ENCODE measurements at regions not wholly inside any gene's neighbourhood (a gene's known extent, or its start where the extent isn't known, plus 50 kb on each side); places are given as distances from the start of the nearest gene placed in this dataset.

DNA sequence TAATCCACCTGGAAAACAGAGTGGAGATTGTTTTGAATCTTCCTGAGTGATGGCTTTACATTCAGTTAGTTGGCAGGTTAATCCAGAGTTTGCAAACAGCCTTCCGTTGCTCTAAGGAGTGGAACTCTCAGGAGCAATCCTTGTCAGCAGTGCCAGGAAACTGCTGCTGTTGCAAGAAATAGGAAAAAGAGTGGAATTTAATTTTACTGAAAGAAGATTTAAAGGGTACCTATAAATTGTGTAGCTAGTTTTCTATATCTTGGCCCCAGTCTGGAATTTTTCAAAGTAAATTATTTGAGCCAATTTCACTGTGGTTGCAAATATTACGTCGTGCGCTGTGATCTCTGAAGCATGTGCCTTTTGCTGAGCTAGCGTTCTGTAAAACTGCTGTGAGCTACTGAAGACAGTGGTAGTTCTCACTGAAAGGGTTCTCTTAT is 55.5 kb upstream of the SLC5A12 start:
- Histone ChIP-seq H3K9me3 (ENCODE audit: insufficient read depth, low read depth, low read length) (no peaks in the 10 kb centered on the region), H3K9ac (ENCODE audit: low read depth, low read length) (no peak overlapping the region), H3K4me3 (ENCODE audit: low read length) (no peak overlapping the region), H3K27ac (ENCODE audit: low read length) (no peak overlapping the region), H3K4me1 (ENCODE audit: insufficient read depth, low read length) (no peaks in the 10 kb centered on the region), H3K27me3 (ENCODE audit: insufficient read depth, low read length) (no peaks in the 10 kb centered on the region), H3K36me3 (ENCODE audit: insufficient read depth, low read depth, low read length) (no peaks in the 10 kb centered on the region)

DNA sequence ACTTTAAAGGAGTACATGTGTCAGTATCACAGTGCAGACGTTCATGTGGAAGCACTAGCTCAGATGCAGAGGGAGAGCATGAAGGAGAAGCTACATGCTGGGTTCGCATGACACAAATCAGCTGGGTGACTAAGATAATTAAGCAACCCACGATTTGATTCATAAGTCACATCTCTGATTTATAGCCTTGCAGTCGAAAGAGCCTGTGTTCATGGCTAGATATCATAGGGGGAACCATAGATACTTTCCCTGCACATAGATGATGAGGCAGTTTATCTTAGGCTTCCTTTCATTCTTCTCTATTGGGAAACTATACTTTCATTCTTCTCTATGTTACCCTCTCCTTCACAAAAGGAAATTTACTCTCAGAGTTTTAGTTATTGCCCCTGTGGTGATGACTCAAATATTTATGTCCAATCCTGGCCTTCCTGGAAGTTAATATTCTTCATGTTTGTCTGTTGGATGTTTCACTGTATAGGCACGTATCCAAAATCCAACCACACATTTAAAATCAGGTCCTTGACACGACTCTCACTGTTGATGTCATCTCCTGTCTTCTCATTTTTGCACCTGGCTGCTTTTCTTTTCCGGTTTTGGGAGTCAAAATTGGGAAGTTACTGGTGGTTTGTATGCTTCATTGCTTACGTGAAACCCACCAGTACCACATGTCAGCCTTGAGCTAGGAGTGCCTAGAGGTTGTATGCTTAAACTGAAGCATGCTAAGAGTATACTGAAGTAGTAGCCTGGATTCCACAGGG is 56.3 kb upstream of the SLC5A12 start:
- H3K27ac ChIP-seq (ENCODE audit: low read length): no peak overlapping the region
- H3K9me3 ChIP-seq (ENCODE audit: insufficient read depth, low read depth, low read length): no peaks in the 10 kb centered on the region
- H3K4me3 ChIP-seq (ENCODE audit: low read length): no peak overlapping the region
- no peaks in the 10 kb centered on the region for H3K36me3 ChIP-seq (ENCODE audit: insufficient read depth, low read depth, low read length)
- H3K9ac ChIP-seq (ENCODE audit: low read depth, low read length): no peak overlapping the region
- H3K27me3 ChIP-seq (ENCODE audit: insufficient read depth, low read length): no peaks in the 10 kb centered on the region
- no peaks in the 10 kb centered on the region for H3K4me1 ChIP-seq (ENCODE audit: insufficient read depth, low read length)

GRCh38 chr11:26779074-26779865 is 57.4 kb upstream of the SLC5A12 start:
- Histone ChIP-seq H3K9me3 (ENCODE audit: insufficient read depth, low read depth, low read length) (peaks cover 10% of the 10 kb centered on the region), H3K36me3 (ENCODE audit: insufficient read depth, low read depth, low read length) (no peaks in the 10 kb centered on the region), H3K27me3 (ENCODE audit: insufficient read depth, low read length) (no peaks in the 10 kb centered on the region), H3K9ac (ENCODE audit: low read depth, low read length) (no peak overlapping the region), H3K27ac (ENCODE audit: low read length) (no peak overlapping the region), H3K4me3 (ENCODE audit: low read length) (no peak overlapping the region), H3K4me1 (ENCODE audit: insufficient read depth, low read length) (no peaks in the 10 kb centered on the region)

- Histone ChIP-seq H3K27ac (ENCODE audit: low read length) (no peak overlapping the region), H3K9ac (ENCODE audit: low read depth, low read length) (no peak overlapping the region), H3K9me3 (ENCODE audit: insufficient read depth, low read depth, low read length) (peaks cover 13% of the 10 kb centered on the region), H3K36me3 (ENCODE audit: insufficient read depth, low read depth, low read length) (no peaks in the 10 kb centered on the region), H3K27me3 (ENCODE audit: insufficient read depth, low read length) (no peaks in the 10 kb centered on the region), H3K4me1 (ENCODE audit: insufficient read depth, low read length) (no peaks in the 10 kb centered on the region), H3K4me3 (ENCODE audit: low read length) (no peak overlapping the region)
These were observed 58.7 kb upstream of the SLC5A12 start for GRCh38 chr11:26780376-26781085.

GRCh38 chr11:26782220-26782965 is 60.5 kb upstream of the SLC5A12 start:
- Histone ChIP-seq H3K9ac (ENCODE audit: low read depth, low read length) (no peak overlapping the region), H3K4me1 (ENCODE audit: insufficient read depth, low read length) (no peaks in the 10 kb centered on the region), H3K36me3 (ENCODE audit: insufficient read depth, low read depth, low read length) (no peaks in the 10 kb centered on the region), H3K27ac (ENCODE audit: low read length) (no peak overlapping the region), H3K9me3 (ENCODE audit: insufficient read depth, low read depth, low read length) (peaks cover 13% of the 10 kb centered on the region), H3K27me3 (ENCODE audit: insufficient read depth, low read length) (no peaks in the 10 kb centered on the region), H3K4me3 (ENCODE audit: low read length) (no peak overlapping the region)

GRCh38 chr11:26783997-26784396 is 62.1 kb upstream of the SLC5A12 start:
- Histone ChIP-seq H3K27me3 (ENCODE audit: insufficient read depth, low read length) (no peaks in the 10 kb centered on the region), H3K36me3 (ENCODE audit: insufficient read depth, low read depth, low read length) (no peaks in the 10 kb centered on the region), H3K4me3 (ENCODE audit: low read length) (no peak overlapping the region), H3K4me1 (ENCODE audit: insufficient read depth, low read length) (no peaks in the 10 kb centered on the region), H3K9me3 (ENCODE audit: insufficient read depth, low read depth, low read length) (peaks cover 13% of the 10 kb centered on the region), H3K27ac (ENCODE audit: low read length) (no peak overlapping the region), H3K9ac (ENCODE audit: low read depth, low read length) (no peak overlapping the region)

GRCh38 chr11:26790738-26791137 is 68.9 kb upstream of the SLC5A12 start:
- Histone ChIP-seq H3K27ac (ENCODE audit: low read length) (no peak overlapping the region), H3K9ac (ENCODE audit: low read depth, low read length) (no peak overlapping the region), H3K9me3 (ENCODE audit: insufficient read depth, low read depth, low read length) (no peaks in the 10 kb centered on the region), H3K4me3 (ENCODE audit: low read length) (no peak overlapping the region), H3K36me3 (ENCODE audit: insufficient read depth, low read depth, low read length) (no peaks in the 10 kb centered on the region), H3K27me3 (ENCODE audit: insufficient read depth, low read length) (no peaks in the 10 kb centered on the region), H3K4me1 (ENCODE audit: insufficient read depth, low read length) (no peaks in the 10 kb centered on the region)

DNA sequence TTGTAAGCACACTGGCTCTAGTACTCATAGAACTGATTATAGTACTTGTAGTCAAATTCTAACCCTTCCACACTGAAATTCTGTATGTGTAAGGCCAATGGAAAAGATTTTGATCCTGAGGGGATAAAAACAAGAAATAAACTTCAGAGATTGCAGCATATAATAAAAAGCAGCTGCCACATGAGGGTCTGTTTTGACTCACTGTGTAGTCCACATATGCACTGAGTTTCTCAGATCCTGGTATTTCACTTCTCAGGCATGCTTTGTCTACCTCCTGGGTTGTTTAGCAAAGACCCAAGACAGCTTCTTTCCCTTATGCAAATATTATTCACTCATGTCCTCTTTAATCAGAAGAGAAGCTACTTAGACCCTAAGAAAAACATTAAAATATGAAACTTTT is 71.1 kb upstream of the SLC5A12 start:
- Histone ChIP-seq H3K4me1 (ENCODE audit: insufficient read depth, low read length) (no peaks in the 10 kb centered on the region), H3K27ac (ENCODE audit: low read length) (no peak overlapping the region)

GRCh38 chr11:26793487-26793886 is 71.6 kb upstream of the SLC5A12 start:
- H3K36me3 ChIP-seq (ENCODE audit: insufficient read depth, low read depth, low read length): no peaks in the 10 kb centered on the region
- H3K27me3 ChIP-seq (ENCODE audit: insufficient read depth, low read length): no peaks in the 10 kb centered on the region
- H3K9me3 ChIP-seq (ENCODE audit: insufficient read depth, low read depth, low read length): no peaks in the 10 kb centered on the region
- no peak overlapping the region for H3K9ac ChIP-seq (ENCODE audit: low read depth, low read length)
- H3K4me1 ChIP-seq (ENCODE audit: insufficient read depth, low read length): no peaks in the 10 kb centered on the region
- no peak overlapping the region for H3K27ac ChIP-seq (ENCODE audit: low read length)
- no peak overlapping the region for H3K4me3 ChIP-seq (ENCODE audit: low read length)

More for the DNA sequence above, 71.1 kb upstream of the SLC5A12 start:
- H3K9me3 ChIP-seq (ENCODE audit: insufficient read depth, low read depth, low read length): no peaks in the 10 kb centered on the region
- no peaks in the 10 kb centered on the region for H3K27me3 ChIP-seq (ENCODE audit: insufficient read depth, low read length)
- H3K9ac ChIP-seq (ENCODE audit: low read depth, low read length): no peak overlapping the region
- H3K36me3 ChIP-seq (ENCODE audit: insufficient read depth, low read depth, low read length): no peaks in the 10 kb centered on the region
- no peak overlapping the region for H3K4me3 ChIP-seq (ENCODE audit: low read length)

- no peaks in the 10 kb centered on the region for H3K9me3 ChIP-seq (ENCODE audit: insufficient read depth, low read depth, low read length)
- H3K27ac ChIP-seq (ENCODE audit: low read length): no peak overlapping the region
- no peaks in the 10 kb centered on the region for H3K4me1 ChIP-seq (ENCODE audit: insufficient read depth, low read length)
- H3K9ac ChIP-seq (ENCODE audit: low read depth, low read length): no peak overlapping the region
- H3K27me3 ChIP-seq (ENCODE audit: insufficient read depth, low read length): no peaks in the 10 kb centered on the region
- H3K36me3 ChIP-seq (ENCODE audit: insufficient read depth, low read depth, low read length): no peaks in the 10 kb centered on the region
- no peak overlapping the region for H3K4me3 ChIP-seq (ENCODE audit: low read length)
These were observed 79.7 kb upstream of the SLC5A12 start for GRCh38 chr11:26801601-26802000.

GRCh38 chr11:26805001-26805400 is 83.1 kb upstream of the SLC5A12 start:
- no peak overlapping the region for H3K9ac ChIP-seq (ENCODE audit: low read depth, low read length)
- H3K36me3 ChIP-seq (ENCODE audit: insufficient read depth, low read depth, low read length): no peaks in the 10 kb centered on the region
- no peaks in the 10 kb centered on the region for H3K4me1 ChIP-seq (ENCODE audit: insufficient read depth, low read length)
- H3K27me3 ChIP-seq (ENCODE audit: insufficient read depth, low read length): no peaks in the 10 kb centered on the region
- H3K27ac ChIP-seq (ENCODE audit: low read length): no peak overlapping the region
- H3K9me3 ChIP-seq (ENCODE audit: insufficient read depth, low read depth, low read length): no peaks in the 10 kb centered on the region
- H3K4me3 ChIP-seq (ENCODE audit: low read length): no peak overlapping the region

Measured in iPS-20b (cell line).